ENCODE measurements at regions not wholly inside any gene's neighbourhood (a gene's known extent, or its start where the extent isn't known, plus 50 kb on each side); places are given as distances from the start of the nearest gene placed in this dataset.

- no peaks in the 10 kb centered on the region for H3K79me2 ChIP-seq (ENCODE audit: control insufficient read depth, insufficient read depth, low read length)
- FAIRE-seq (no peak), DNase-seq (ENCODE audit: low read depth, low spot score) (no peak)
- H3K4me1 ChIP-seq (ENCODE audit: control insufficient read depth, extremely low read depth, insufficient read depth, low read length): no peaks in the 10 kb centered on the region
- no peaks in the 10 kb centered on the region for H3K27me3 ChIP-seq (ENCODE audit: control insufficient read depth, extremely low read depth, insufficient read depth, low read length)
- H3K36me3 ChIP-seq (ENCODE audit: control insufficient read depth in 2 of 2, extremely low read depth in 1 of 2, insufficient read depth in 2 of 2, low read length in 2 of 2): no peaks in the 10 kb centered on the region
- no peak overlapping the region for H3K4me3 ChIP-seq (ENCODE audit: control insufficient read depth in 2 of 3, extremely low read depth in 1 of 3, insufficient read depth in 2 of 3, low read depth in 1 of 3, low read length in 3 of 3)
- H3K9me3 ChIP-seq (ENCODE audit: control insufficient read depth, low read depth, low read length): no peaks in the 10 kb centered on the region
- H3K9ac ChIP-seq (ENCODE audit: control insufficient read depth, extremely low read depth, insufficient read depth, low read length): no peak overlapping the region
- H3K4me2 ChIP-seq (ENCODE audit: control insufficient read depth, extremely low read depth, insufficient read depth, low read depth, low read length): no peak overlapping the region
- H4K20me1 ChIP-seq (ENCODE audit: control insufficient read depth, extremely low read depth, insufficient read depth, low read length): no peaks in the 10 kb centered on the region
- no peak overlapping the region for H2AFZ ChIP-seq (ENCODE audit: control insufficient read depth, low read length)
- TF ChIP-seq CTCF (optimal IDR thresholded peaks at IDR 0.05 in 1 of 3, IDR thresholded peaks at IDR 0.05 in 1 of 3, conservative IDR thresholded peaks at IDR 0.05 in 1 of 3; ENCODE audit: extremely low read depth in 1 of 3, insufficient read depth in 2 of 3, low read length in 3 of 3) (no peak), EZH2 (IDR thresholded peaks at IDR 0.05; ENCODE audit: low read length) (no peak)
- H3K9me1 ChIP-seq (ENCODE audit: control insufficient read depth, extremely low read depth, insufficient read depth, low read length): no peaks in the 10 kb centered on the region
- no peak overlapping the region for H3K27ac ChIP-seq (ENCODE audit: control insufficient read depth, insufficient read depth, low read length)
- dilution Hi-C loops (cut with MboI; ENCODE audit: extremely low pct_ligation_motif_present, low sequenced_read_pairs): no loop called here
Observed at GRCh38 chr15:94587113-94587512, 355.8 kb downstream of the MCTP2 start.

GRCh38 chr15:94588993-94589392 lies 357.6 kb downstream of the MCTP2 start:
- TF ChIP-seq EZH2 (IDR thresholded peaks at IDR 0.05; ENCODE audit: low read length): no peak
- no peak for TF ChIP-seq CTCF (optimal IDR thresholded peaks at IDR 0.05 in 1 of 3, IDR thresholded peaks at IDR 0.05 in 1 of 3, conservative IDR thresholded peaks at IDR 0.05 in 1 of 3; ENCODE audit: extremely low read depth in 1 of 3, insufficient read depth in 2 of 3, low read length in 3 of 3)
- Histone ChIP-seq H2AFZ (ENCODE audit: control insufficient read depth, low read length) (no peak overlapping the region), H3K79me2 (ENCODE audit: control insufficient read depth, insufficient read depth, low read length) (no peaks in the 10 kb centered on the region), H3K9me3 (ENCODE audit: control insufficient read depth, low read depth, low read length) (no peaks in the 10 kb centered on the region), H3K9ac (ENCODE audit: control insufficient read depth, extremely low read depth, insufficient read depth, low read length) (no peak overlapping the region), H3K4me3 (ENCODE audit: control insufficient read depth in 2 of 3, extremely low read depth in 1 of 3, insufficient read depth in 2 of 3, low read depth in 1 of 3, low read length in 3 of 3) (no peak overlapping the region), H3K27me3 (ENCODE audit: control insufficient read depth, extremely low read depth, insufficient read depth, low read length) (no peaks in the 10 kb centered on the region), H3K4me2 (ENCODE audit: control insufficient read depth, extremely low read depth, insufficient read depth, low read depth, low read length) (no peak overlapping the region), H4K20me1 (ENCODE audit: control insufficient read depth, extremely low read depth, insufficient read depth, low read length) (no peaks in the 10 kb centered on the region), H3K9me1 (ENCODE audit: control insufficient read depth, extremely low read depth, insufficient read depth, low read length) (no peaks in the 10 kb centered on the region), H3K36me3 (ENCODE audit: control insufficient read depth in 2 of 2, extremely low read depth in 1 of 2, insufficient read depth in 2 of 2, low read length in 2 of 2) (no peaks in the 10 kb centered on the region), H3K4me1 (ENCODE audit: control insufficient read depth, extremely low read depth, insufficient read depth, low read length) (no peaks in the 10 kb centered on the region), H3K27ac (ENCODE audit: control insufficient read depth, insufficient read depth, low read length) (no peak overlapping the region)
- DNase-seq (ENCODE audit: low read depth, low spot score) (no peak), FAIRE-seq (no peak)
- dilution Hi-C loops (cut with MboI; ENCODE audit: extremely low pct_ligation_motif_present, low sequenced_read_pairs): no loop called here

Measured in keratinocyte (primary cell).